HG03280 (cell line): ENCODE measurements at regions not wholly inside any gene's neighbourhood (a gene's known extent, or its start where the extent isn't known, plus 50 kb on each side); places are given as distances from the start of the nearest gene placed in this dataset.
"Not testable (repeated sequence)": the region's sequence is repeated elsewhere in the genome, so short reads cannot be mapped to it uniquely, and the experiment has no call there.

Experiments used
- ATAC-seq: cut with Tn5 transposase; IDR thresholded peaks from one replicate; pipeline ENCODE4 v1.9.1; 2021; ENCODE audit warnings: mild to moderate bottlenecking, moderate library complexity; ENCODE audit not compliant: unreplicated experiment

- no peak for ATAC-seq
Measured at GRCh38 chr3:82129221-82129801, 367.9 kb upstream of the GBE1 start.

- ATAC-seq = no peak
Measured at GRCh38 chr3:82128271-82128670, 366.8 kb upstream of the GBE1 start.

GRCh38 chr3:82122554-82123345 lies 361.3 kb upstream of the GBE1 start:
- ATAC-seq = no peak

GRCh38 chr3:82114589-82114988 lies 353.1 kb upstream of the GBE1 start:
- no peak for ATAC-seq

- not testable (repeated sequence) for ATAC-seq
Measured at GRCh38 chr3:82110721-82111120, 349.3 kb upstream of the GBE1 start.

DNA sequence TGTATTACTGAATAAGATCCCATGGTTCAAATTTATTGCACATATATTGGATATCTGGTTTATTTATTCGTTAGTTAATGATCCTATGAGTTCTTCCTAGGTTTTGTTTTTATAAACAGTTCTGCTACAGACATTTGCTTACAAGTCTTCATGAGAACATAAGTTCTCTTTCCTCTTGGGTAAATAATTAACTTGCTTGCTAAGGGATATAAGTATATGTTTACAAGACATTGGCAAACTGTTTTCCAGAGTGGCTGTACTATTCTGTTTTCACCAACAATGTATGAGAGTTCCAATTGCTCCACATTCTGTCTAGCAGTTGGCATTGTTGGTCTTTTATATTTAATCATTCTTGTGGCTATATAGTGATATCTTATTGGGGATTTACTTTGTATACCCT lies 341.8 kb upstream of the GBE1 start:
- no peak for ATAC-seq

GRCh38 chr3:82100378-82100777 lies 338.9 kb upstream of the GBE1 start:
- ATAC-seq = no peak

- no peak for ATAC-seq
Measured at GRCh38 chr3:82093641-82094040, 332.2 kb upstream of the GBE1 start.

DNA sequence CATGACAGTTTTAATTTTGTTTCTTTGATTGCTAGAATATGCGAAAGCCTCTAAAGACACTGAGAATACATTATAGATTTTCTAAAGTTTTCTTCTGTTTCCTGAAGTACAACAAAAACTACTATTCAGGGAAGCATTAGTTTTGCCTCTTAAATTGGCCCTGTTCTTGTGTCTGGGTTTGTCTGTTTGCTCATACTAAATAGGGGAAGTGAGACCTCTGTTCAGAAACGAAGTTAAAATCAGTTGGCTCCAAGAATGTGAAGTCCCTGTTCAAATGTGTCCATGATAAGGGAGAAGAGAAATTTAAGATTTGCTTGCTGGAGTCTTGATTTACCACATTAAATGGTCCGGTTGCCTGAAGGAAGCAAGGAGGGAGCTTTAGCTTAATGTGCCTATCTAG lies 327.3 kb upstream of the GBE1 start:
- peak; percentile 63 for ATAC-seq

DNA sequence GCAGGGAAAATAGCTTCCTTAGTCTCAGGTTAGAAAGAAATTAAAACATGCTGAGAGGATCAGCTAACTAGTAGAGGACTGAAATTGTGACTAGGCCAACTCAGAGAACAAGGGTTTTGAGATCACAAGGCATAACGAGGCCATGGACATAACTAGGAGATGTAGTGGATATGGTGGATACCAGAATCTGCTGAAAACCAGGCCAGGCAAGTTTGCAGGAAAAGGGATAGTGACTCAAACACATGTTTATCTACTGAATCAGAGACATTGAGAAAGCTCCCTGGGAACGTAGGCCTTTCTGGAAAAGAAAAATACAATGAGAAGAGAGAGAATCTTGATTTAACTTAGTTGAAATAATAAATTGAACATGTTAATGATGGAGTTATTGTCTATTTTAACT lies 326.5 kb upstream of the GBE1 start:
- ATAC-seq = no peak

GRCh38 chr3:82085851-82086475 lies 324.5 kb upstream of the GBE1 start:
- ATAC-seq = no peak

DNA sequence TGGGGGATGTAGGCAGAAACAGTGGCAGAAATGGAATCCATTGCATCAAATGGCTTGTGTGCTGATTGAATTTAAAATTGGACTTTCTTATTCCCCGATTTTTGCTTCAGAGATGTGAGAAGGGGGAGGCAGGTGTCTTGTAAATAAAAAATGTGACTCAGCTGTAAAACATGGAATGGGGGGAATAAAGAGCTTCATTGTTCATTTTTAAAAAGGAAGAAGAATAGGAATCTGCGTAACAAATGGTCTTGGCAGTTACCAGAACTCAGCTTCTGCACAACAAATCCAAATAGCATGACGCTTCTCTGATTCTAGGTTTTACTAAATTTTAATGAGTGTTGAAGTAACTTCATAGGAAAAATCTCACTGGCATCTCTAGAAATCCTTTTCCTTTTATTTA lies 323.9 kb upstream of the GBE1 start:
- no peak for ATAC-seq

DNA sequence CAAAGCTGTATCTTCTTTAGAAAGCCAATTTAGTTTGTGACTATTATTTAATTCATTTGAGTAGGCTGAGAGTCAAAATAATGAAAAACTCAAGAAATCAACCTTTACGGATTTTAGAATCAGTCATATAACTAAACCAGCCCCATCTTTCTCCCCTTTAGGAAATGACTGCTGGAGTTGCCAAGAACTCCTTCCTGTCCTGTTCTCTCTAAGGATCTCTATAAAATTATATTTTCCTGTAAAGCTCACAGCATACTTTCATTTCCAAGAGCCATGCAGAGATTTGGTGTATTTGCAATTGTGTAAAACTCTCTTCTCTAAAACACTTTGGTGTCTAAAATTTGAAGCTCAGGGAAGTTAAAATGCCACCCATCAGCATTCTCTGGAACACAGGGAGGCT lies 323.4 kb upstream of the GBE1 start:
- no peak for ATAC-seq

GRCh38 chr3:82082796-82083195 lies 321.4 kb upstream of the GBE1 start:
- no peak for ATAC-seq

GRCh38 chr3:82081351-82081750 lies 319.9 kb upstream of the GBE1 start:
- ATAC-seq = no peak

GRCh38 chr3:82080792-82081191 lies 319.3 kb upstream of the GBE1 start:
- no peak for ATAC-seq

- no peak for ATAC-seq
Measured at GRCh38 chr3:82080261-82080660, 318.8 kb upstream of the GBE1 start.

GRCh38 chr3:82079335-82079890 lies 318.0 kb upstream of the GBE1 start:
- ATAC-seq = no peak

DNA sequence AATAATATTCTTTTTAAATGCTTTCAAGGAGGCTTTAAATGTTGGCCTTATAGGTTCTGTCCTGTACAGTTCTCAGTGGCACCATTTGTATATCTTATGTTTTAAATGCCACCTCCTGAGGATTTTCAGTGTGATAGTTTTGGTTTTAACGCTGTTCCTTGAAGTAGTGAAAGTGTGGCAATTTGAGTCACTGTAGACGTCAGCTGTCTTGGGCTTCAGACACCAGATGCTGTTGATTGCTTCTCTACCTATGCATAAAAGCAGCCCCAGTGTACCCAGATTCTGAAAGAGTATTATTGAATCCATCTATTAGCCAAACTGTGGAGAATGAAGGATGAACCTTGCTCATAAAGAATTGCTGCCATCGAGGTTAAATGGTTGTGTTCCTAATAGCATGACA lies 316.8 kb upstream of the GBE1 start:
- ATAC-seq = no peak

- ATAC-seq = no peak
Measured at GRCh38 chr3:82067420-82067819, 306.0 kb upstream of the GBE1 start.

GRCh38 chr3:82058809-82059208 lies 297.4 kb upstream of the GBE1 start:
- ATAC-seq = no peak

GRCh38 chr3:82055792-82056191 lies 294.3 kb upstream of the GBE1 start:
- ATAC-seq = no peak
